Trophoblast cell (in vitro differentiated cells and primary cell): ENCODE measurements at regions not wholly inside any gene's neighbourhood (a gene's known extent, or its start where the extent isn't known, plus 50 kb on each side); places are given as distances from the start of the nearest gene placed in this dataset.

Experiments used
- DNase-seq, 2 donors: peaks; one replicate each; pipeline ENCODE4 v3.0.0-alpha.2; 2016
- H2AFZ ChIP-seq: 2 replicates; pipeline ENCODE4 v1.6.1; 2013; ENCODE audit warnings: low read length, moderate library complexity, mild to moderate bottlenecking; ENCODE audit not compliant: insufficient read depth, poor library complexity
- H2AK5ac ChIP-seq: 2 replicates; pipeline ENCODE4 v1.6.1; 2013; ENCODE audit warnings: mild to moderate bottlenecking, low read length
- H2BK120ac ChIP-seq: 2 replicates; pipeline ENCODE4 v1.6.1; 2013; ENCODE audit warnings: low read length, mild to moderate bottlenecking, moderate library complexity; ENCODE audit not compliant: insufficient read depth, poor library complexity
- H2BK12ac ChIP-seq: 2 replicates; pipeline ENCODE4 v1.6.1; 2013; ENCODE audit warnings: mild to moderate bottlenecking, low read length, moderate library complexity
- H2BK5ac ChIP-seq: 2 replicates; pipeline ENCODE4 v1.6.1; 2013; ENCODE audit warnings: low read length, low read depth, moderate library complexity, mild to moderate bottlenecking; ENCODE audit not compliant: poor library complexity
- H3K14ac ChIP-seq: 2 replicates; pipeline ENCODE4 v1.6.1; 2013; ENCODE audit warnings: mild to moderate bottlenecking, low read length
- H3K18ac ChIP-seq: 2 replicates; pipeline ENCODE4 v1.6.1; 2013; ENCODE audit warnings: mild to moderate bottlenecking, low read length
- H3K23ac ChIP-seq: 2 replicates; pipeline ENCODE4 v1.6.1; 2013; ENCODE audit warnings: low read length
- H3K27ac ChIP-seq: 2 replicates; pipeline ENCODE4 v1.5.1; 2013; ENCODE audit warnings: low read depth, mild to moderate bottlenecking, inconsistent platforms, low read length, moderate library complexity
- H3K27me3 ChIP-seq: 2 replicates; pipeline ENCODE4 v1.6.1; 2013; ENCODE audit warnings: inconsistent platforms, mild to moderate bottlenecking, low read length, moderate library complexity; ENCODE audit not compliant: insufficient read depth
- H3K36me3 ChIP-seq, 2 experiments: 1 replicate in 1 of 2; 2 replicates in 1 of 2; pipeline ENCODE4 v1.6.1; 2013; ENCODE audit warnings: low read length in 2 of 2, mild to moderate bottlenecking in 2 of 2, moderate library complexity in 1 of 2; ENCODE audit not compliant: insufficient read depth in 2 of 2, control insufficient read depth in 1 of 2
- H3K4ac ChIP-seq: 2 replicates; pipeline ENCODE4 v1.6.1; 2013; ENCODE audit warnings: low read depth, mild to moderate bottlenecking, low read length, moderate library complexity
- H3K4me1 ChIP-seq, 2 experiments: 1 replicate in 1 of 2; 2 replicates in 1 of 2; pipeline ENCODE4 v1.6.1; 2013; ENCODE audit warnings: low read length in 2 of 2, mild to moderate bottlenecking in 2 of 2, moderate library complexity in 1 of 2; ENCODE audit not compliant: insufficient read depth in 2 of 2, control insufficient read depth in 1 of 2
- H3K4me2 ChIP-seq: 2 replicates; pipeline ENCODE4 v1.6.1; 2013; ENCODE audit warnings: inconsistent platforms, mild to moderate bottlenecking, low read length, moderate library complexity
- H3K4me3 ChIP-seq: 2 replicates; pipeline ENCODE4 v1.5.1; 2013; ENCODE audit warnings: mild to moderate bottlenecking, low read depth, low read length, inconsistent platforms
- H3K79me1 ChIP-seq: one replicate; pipeline ENCODE4 v1.6.1; 2013; ENCODE audit warnings: low read length
- H3K79me2 ChIP-seq: 2 replicates; pipeline ENCODE4 v1.6.1; 2013; ENCODE audit warnings: low read length, mild to moderate bottlenecking; ENCODE audit not compliant: control insufficient read depth, insufficient read depth, poor library complexity
- H3K9ac ChIP-seq: 2 replicates; pipeline ENCODE4 v1.6.1; 2013; ENCODE audit warnings: mild to moderate bottlenecking, low read length
- H3K9me3 ChIP-seq: 2 replicates; pipeline ENCODE4 v1.6.1; 2013; ENCODE audit warnings: low read depth, mild to moderate bottlenecking, control low read depth, inconsistent platforms, low read length; ENCODE audit not compliant: insufficient read depth
- H4K12ac ChIP-seq: 2 replicates; pipeline ENCODE4 v1.6.1; 2013; ENCODE audit warnings: low read depth, mild to moderate bottlenecking, low read length, moderate library complexity
- H4K8ac ChIP-seq: 2 replicates; pipeline ENCODE4 v1.6.1; 2013; ENCODE audit warnings: low read depth, mild to moderate bottlenecking, low read length, moderate library complexity
- H4K91ac ChIP-seq: one replicate; pipeline ENCODE4 v1.6.1; 2013; ENCODE audit warnings: low read depth, mild to moderate bottlenecking, low read length, moderate library complexity
- WGBS: extraction: QIAGEN DNeasy Blood & Tissue Kit; methylation state at CpG from one replicate; pipeline ENCODE4 v1.1.7; 2013; ENCODE audit warnings: missing lambda C conversion rate; ENCODE audit not compliant: insufficient read length, insufficient coverage; ENCODE audit errors: extremely low coverage; 5-methylcytosine and 5-hydroxymethylcytosine counted together

DNA sequence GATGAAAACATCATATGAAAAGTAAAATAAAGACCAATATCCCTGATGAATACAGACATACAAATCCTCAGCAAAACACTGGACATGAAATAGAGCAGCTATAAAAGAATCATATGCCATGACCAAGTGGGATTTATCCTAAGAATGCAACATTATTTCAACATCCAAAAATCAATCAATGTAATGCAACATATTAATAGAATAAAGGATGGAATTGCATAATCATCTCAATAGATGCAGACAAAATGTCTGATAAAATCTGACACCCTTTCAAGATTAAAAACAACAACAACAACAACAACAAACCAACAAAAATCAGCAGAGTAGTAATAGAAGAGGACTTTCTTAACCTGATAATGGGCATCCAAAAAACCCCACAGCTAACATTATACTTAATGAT, 63.8 kb upstream of the IL1R1 start:
- DNase-seq = no peak
- no peaks in the 10 kb centered on the region for H3K36me3 ChIP-seq
- no peaks in the 10 kb centered on the region for H3K79me2 ChIP-seq
- H3K14ac ChIP-seq = no peak overlapping the region
- H2BK5ac ChIP-seq = no peak overlapping the region
- H3K4me2 ChIP-seq = no peak overlapping the region
- no peak overlapping the region for H3K23ac ChIP-seq
- H4K8ac ChIP-seq = no peak overlapping the region
- H3K9me3 ChIP-seq = peaks cover 2% of the 10 kb centered on the region
- no peak overlapping the region for H4K91ac ChIP-seq
- no peak overlapping the region for H2BK120ac ChIP-seq
- H3K18ac ChIP-seq = no peak overlapping the region
- no peak overlapping the region for H2AK5ac ChIP-seq
- H2BK12ac ChIP-seq = no peak overlapping the region
- no peaks in the 10 kb centered on the region for H3K27me3 ChIP-seq
- H3K4ac ChIP-seq = no peak overlapping the region
- no peak overlapping the region for H3K4me3 ChIP-seq
- peaks cover 3% of the 10 kb centered on the region for H3K79me1 ChIP-seq
- no peak overlapping the region for H3K9ac ChIP-seq
- H2AFZ ChIP-seq = no peak overlapping the region
- peaks cover 0 to 2% of the 10 kb centered on the region in 2 experiments for H3K4me1 ChIP-seq
- H3K27ac ChIP-seq = no peak overlapping the region
- H4K12ac ChIP-seq = no peak overlapping the region

DNA sequence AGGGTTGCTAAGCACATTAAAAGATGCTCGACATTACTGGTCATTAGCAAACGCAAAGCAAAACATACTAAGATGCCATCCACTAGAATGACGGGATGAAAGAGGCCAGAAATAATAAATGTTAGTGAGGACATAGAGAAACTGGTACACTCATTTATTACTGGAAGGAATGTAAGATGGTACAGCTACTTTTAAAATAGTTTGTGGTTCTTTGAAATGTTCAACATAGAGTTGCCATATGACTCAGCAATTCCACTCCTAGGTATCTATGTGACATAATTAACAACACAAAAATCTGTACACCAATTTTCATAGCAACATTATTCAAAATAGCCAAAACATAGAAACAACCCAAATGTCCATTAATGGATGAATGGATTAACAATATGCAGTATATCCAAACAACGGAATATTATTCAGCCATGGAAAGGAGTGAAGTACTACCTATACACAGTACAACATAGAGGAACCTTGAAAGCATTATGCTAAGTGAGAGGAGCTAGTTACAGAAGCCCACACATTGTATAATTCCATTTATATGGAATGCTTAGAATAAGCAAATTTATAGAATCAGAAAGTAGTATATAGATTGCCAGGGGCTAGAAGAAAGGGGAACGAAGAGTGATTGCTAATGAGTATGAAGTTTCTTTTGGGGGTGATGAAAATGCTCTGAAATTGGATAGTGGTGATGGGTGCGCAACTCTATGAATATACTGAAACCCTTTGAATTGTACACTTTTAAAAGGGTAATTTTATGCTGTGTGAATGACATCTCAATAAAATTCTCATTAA, 61.9 kb upstream of the IL1R1 start:
- H2BK12ac ChIP-seq = no peak overlapping the region
- no peak overlapping the region for H4K91ac ChIP-seq
- no peak overlapping the region for H3K27ac ChIP-seq
- WGBS = no CpG with 5 or more reads among the region's 6 CpGs
- H2AK5ac ChIP-seq = no peak overlapping the region
- H3K9ac ChIP-seq = no peak overlapping the region
- no peak overlapping the region for H3K4ac ChIP-seq
- H3K9me3 ChIP-seq = no peaks in the 10 kb centered on the region
- H3K18ac ChIP-seq = no peak overlapping the region
- no peak overlapping the region for H3K4me2 ChIP-seq
- peak in 1 of 2 donors; percentile 76 for DNase-seq
- H4K8ac ChIP-seq = no peak overlapping the region
- H3K36me3 ChIP-seq = no peaks in the 10 kb centered on the region
- no peak overlapping the region for H3K14ac ChIP-seq
- H3K27me3 ChIP-seq = no peaks in the 10 kb centered on the region
- H3K79me2 ChIP-seq = no peaks in the 10 kb centered on the region
- H3K4me1 ChIP-seq = peaks cover 0 to 2% of the 10 kb centered on the region in 2 experiments
- H2BK120ac ChIP-seq = no peak overlapping the region
- H3K79me1 ChIP-seq = peaks cover 3% of the 10 kb centered on the region
- no peak overlapping the region for H3K4me3 ChIP-seq
- no peak overlapping the region for H2BK5ac ChIP-seq
- H3K23ac ChIP-seq = no peak overlapping the region
- H4K12ac ChIP-seq = no peak overlapping the region
- H2AFZ ChIP-seq = no peak overlapping the region

DNA sequence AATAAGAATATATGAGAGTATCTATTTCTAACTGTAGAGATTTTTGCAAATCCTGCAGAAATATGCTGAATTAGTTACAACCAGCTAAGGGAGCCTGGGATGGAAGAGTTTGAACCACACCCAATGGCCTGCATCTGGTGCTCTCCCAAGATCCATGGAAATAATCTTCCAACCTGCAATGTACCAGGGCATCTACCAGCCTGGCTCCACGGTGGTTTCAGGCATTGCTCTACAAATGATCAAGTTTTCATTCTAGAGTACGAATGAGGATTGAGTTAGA, 61.4 kb upstream of the IL1R1 start:
- H3K27me3 ChIP-seq = no peaks in the 10 kb centered on the region
- H3K9me3 ChIP-seq = no peaks in the 10 kb centered on the region
- H4K91ac ChIP-seq = no peak overlapping the region
- no peaks in the 10 kb centered on the region for H3K36me3 ChIP-seq
- no peak overlapping the region for H4K12ac ChIP-seq
- H3K14ac ChIP-seq = no peak overlapping the region
- no peak overlapping the region for H2AK5ac ChIP-seq
- H3K4me1 ChIP-seq = peaks cover 0 to 2% of the 10 kb centered on the region in 2 experiments
- WGBS = no CpG with 5 or more reads among the region's 2 CpGs
- no peak overlapping the region for H2AFZ ChIP-seq
- H3K4me2 ChIP-seq = no peak overlapping the region
- H4K8ac ChIP-seq = no peak overlapping the region
- H2BK120ac ChIP-seq = no peak overlapping the region
- no peaks in the 10 kb centered on the region for H3K79me2 ChIP-seq
- no peak overlapping the region for H3K23ac ChIP-seq
- no peak overlapping the region for H3K27ac ChIP-seq
- H2BK12ac ChIP-seq = no peak overlapping the region
- H3K4me3 ChIP-seq = no peak overlapping the region
- no peak overlapping the region for H3K18ac ChIP-seq
- no peak overlapping the region for H3K4ac ChIP-seq
- peaks cover 3% of the 10 kb centered on the region for H3K79me1 ChIP-seq
- H2BK5ac ChIP-seq = no peak overlapping the region
- no peak for DNase-seq
- H3K9ac ChIP-seq = no peak overlapping the region

DNA sequence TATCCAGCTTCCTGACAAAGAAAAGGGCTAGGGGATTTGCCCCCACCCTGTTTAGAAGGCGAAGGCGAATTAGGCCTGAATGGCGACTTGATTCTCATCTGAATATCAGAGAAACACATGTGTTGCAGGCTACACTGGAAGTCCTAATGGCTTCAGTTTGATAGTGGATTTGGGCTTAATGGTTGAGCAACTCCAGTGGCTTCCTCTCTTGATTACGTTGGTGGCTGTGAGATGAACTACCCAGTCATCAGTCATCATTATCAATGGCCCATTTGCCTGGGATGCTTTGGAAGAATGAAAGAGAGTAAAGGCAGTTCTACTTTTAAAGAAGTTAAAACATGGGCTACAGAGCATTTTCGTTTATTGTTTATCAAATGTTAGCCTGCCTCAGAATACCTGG, 60.9 kb upstream of the IL1R1 start:
- H4K12ac ChIP-seq = no peak overlapping the region
- H3K27ac ChIP-seq = no peak overlapping the region
- peaks cover 3% of the 10 kb centered on the region for H3K79me1 ChIP-seq
- WGBS = no CpG with 5 or more reads among the region's 5 CpGs
- H2AFZ ChIP-seq = no peak overlapping the region
- no peaks in the 10 kb centered on the region for H3K9me3 ChIP-seq
- H3K79me2 ChIP-seq = no peaks in the 10 kb centered on the region
- H3K4ac ChIP-seq = no peak overlapping the region
- H3K4me3 ChIP-seq = no peak overlapping the region
- no peak overlapping the region for H2BK120ac ChIP-seq
- no peak overlapping the region for H2BK12ac ChIP-seq
- no peak overlapping the region for H3K14ac ChIP-seq
- no peak overlapping the region for H3K4me2 ChIP-seq
- no peak overlapping the region for H3K18ac ChIP-seq
- no peak overlapping the region for H2BK5ac ChIP-seq
- no peaks in the 10 kb centered on the region for H3K27me3 ChIP-seq
- H4K91ac ChIP-seq = no peak overlapping the region
- H3K4me1 ChIP-seq = peaks cover 0 to 2% of the 10 kb centered on the region in 2 experiments
- no peaks in the 10 kb centered on the region for H3K36me3 ChIP-seq
- H3K9ac ChIP-seq = no peak overlapping the region
- DNase-seq = peak in 1 of 2 donors; percentile 35
- H2AK5ac ChIP-seq = no peak overlapping the region
- H3K23ac ChIP-seq = no peak overlapping the region
- H4K8ac ChIP-seq = no peak overlapping the region
